PC-3 (cell line): ENCODE measurements at regions not wholly inside any gene's neighbourhood (a gene's known extent, or its start where the extent isn't known, plus 50 kb on each side); places are given as distances from the start of the nearest gene placed in this dataset.

ENCODE experiments used
- ATAC-seq: fragments of 200-7000 bp; cut with Tn5 transposase; 2 replicates; pipeline ENCODE4 v1.9.1; 2020; ENCODE audit warnings: mild to moderate bottlenecking, moderate library complexity
- BruUV-seq: library from RNA; stranded (reverse); fragments of 400-500 nt; replicated peaks from 2 replicates; lab custom pipeline; 2021; lab: Mats Ljungman, UMichigan
- CTCF ChIA-PET: fragments of 300-600 bp; sonication (Branson Sonifier 250); formaldehyde crosslinking; loops from one replicate; lab custom pipeline; 2022; ENCODE audit warnings: antibody characterized with exemption; lab: Charles Lee
- POLR2A ChIA-PET: fragments of 300-600 bp; sonication (Branson Sonifier 250); formaldehyde crosslinking; loops from one replicate; lab custom pipeline; 2022; ENCODE audit warnings: antibody characterized with exemption; ENCODE audit not compliant: unreplicated experiment; lab: Charles Lee
- DNase-seq: peaks from one replicate; pipeline ENCODE4 v3.0.0-alpha.2; 2015
- H2AFZ ChIP-seq: fragments of 300-600 bp; sonication (generic); 2 replicates; pipeline ENCODE4 v1.6.0; 2016; ENCODE audit warnings: antibody characterized with exemption, low read length
- H3F3A ChIP-seq: fragments of 300-600 bp; sonication (generic); one replicate; pipeline ENCODE4 v1.6.0; 2017; ENCODE audit warnings: antibody characterized with exemption, low read length, control low read depth, mild to moderate bottlenecking; ENCODE audit not compliant: unreplicated experiment
- H3K27ac ChIP-seq: fragments of 300-600 bp; sonication (generic); 2 replicates; pipeline ENCODE4 v1.5.1; 2016; ENCODE audit warnings: mild to moderate bottlenecking, low read length
- H3K27me3 ChIP-seq: fragments of 300-600 bp; sonication (generic); 2 replicates; pipeline ENCODE4 v1.6.1; 2016; ENCODE audit warnings: low read length, mixed read lengths
- H3K36me3 ChIP-seq: fragments of 300-600 bp; sonication (generic); 2 replicates; pipeline ENCODE4 v1.6.1; 2016; ENCODE audit warnings: low read depth, mixed run types, low read length, mixed read lengths
- H3K4me1 ChIP-seq: fragments of 300-600 bp; sonication (generic); 2 replicates; pipeline ENCODE4 v1.5.1; 2016; ENCODE audit warnings: low read length; ENCODE audit not compliant: insufficient read depth
- H3K4me2 ChIP-seq: fragments of 300-600 bp; sonication (generic); 2 replicates; pipeline ENCODE4 v1.6.0; 2016; ENCODE audit warnings: low read length
- H3K4me3 ChIP-seq: fragments of 300-600 bp; sonication (generic); 2 replicates; pipeline ENCODE4 v1.5.1; 2016; ENCODE audit warnings: mild to moderate bottlenecking, low read length, mixed read lengths
- H3K79me2 ChIP-seq: fragments of 300-600 bp; sonication (generic); 2 replicates; pipeline ENCODE4 v1.6.1; 2017; ENCODE audit warnings: low read length, mixed read lengths
- H3K9ac ChIP-seq: fragments of 300-600 bp; sonication (generic); 2 replicates; pipeline ENCODE4 v1.6.0; 2016; ENCODE audit warnings: mild to moderate bottlenecking, low read length
- H3K9me2 ChIP-seq: fragments of 300-600 bp; sonication (generic); replicated peaks from 2 replicates; pipeline ENCODE4 v1.6.1; 2016; ENCODE audit warnings: mixed run types, low read length, mixed read lengths
- H3K9me3 ChIP-seq: fragments of 300-600 bp; sonication (generic); 2 replicates; pipeline ENCODE4 v1.6.1; 2016; ENCODE audit warnings: low read length, mixed read lengths
- H4K20me1 ChIP-seq: fragments of 300-600 bp; sonication (generic); 2 replicates; pipeline ENCODE4 v1.6.1; 2016; ENCODE audit warnings: low read length, mixed read lengths
- CTCF ChIP-seq: fragments of 300-600 bp; sonication (generic); conservative IDR thresholded peaks from 2 replicates; pipeline ENCODE4 v1.5.1; 2017; ENCODE audit warnings: antibody characterized with exemption, low read depth, mild to moderate bottlenecking, low read length
- EZH2 ChIP-seq: fragments of 300-600 bp; sonication (generic); IDR thresholded peaks from one replicate; pipeline ENCODE4 v1.6.1; 2017; ENCODE audit warnings: antibody characterized with exemption, mild to moderate bottlenecking, low read length; ENCODE audit not compliant: unreplicated experiment
- EZH2phosphoT487 ChIP-seq: fragments of 300-600 bp; sonication (generic); IDR thresholded peaks from 2 replicates; pipeline ENCODE4 v1.6.1; 2018; ENCODE audit warnings: mild to moderate bottlenecking, antibody characterized with exemption, low read length, borderline replicate concordance
- intact Hi-C: fragments of 100-400 bp; cut with micrococcal nuclease; formaldehyde crosslinking; loops from 2 replicates; pipeline ENCODE4 v1.9.0; 2023

DNA sequence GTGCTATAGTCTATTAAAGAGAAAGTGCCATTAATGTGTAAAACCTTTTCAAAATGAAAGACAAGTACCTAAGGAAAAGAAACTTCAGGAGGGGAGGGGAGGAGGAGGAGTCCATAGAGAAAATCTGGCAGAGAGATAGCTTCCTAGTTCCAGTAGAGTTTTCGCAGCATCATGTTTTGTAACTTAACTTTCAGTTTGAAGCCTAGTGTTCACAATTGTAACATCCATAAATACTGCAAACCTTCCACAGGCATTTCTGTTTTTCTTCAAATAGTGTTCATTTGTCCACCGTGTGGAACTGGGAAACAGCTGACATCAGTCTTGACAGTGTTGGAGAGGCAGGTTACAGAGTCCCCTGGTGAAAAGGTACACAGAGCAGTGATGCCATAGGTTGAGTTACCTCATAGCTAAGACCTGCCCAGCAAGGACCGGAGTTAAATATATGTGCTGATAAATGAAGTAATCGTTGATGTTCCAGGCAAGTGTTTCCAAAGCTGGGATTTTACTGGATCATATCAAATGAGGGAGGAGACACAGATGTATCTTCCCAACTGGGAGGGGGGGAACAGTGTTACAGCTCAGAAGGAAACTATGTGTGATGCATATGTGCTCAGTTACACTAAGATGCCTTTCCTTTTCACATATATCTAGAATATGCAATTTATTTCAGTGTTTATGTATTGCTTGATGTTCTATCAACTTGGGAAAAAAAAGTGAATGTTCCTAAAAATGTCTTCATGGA is 369.5 kb upstream of the FAM241A start:
- ChIA-PET POLR2A (no interaction called here), CTCF (no interaction called here)
- Histone ChIP-seq H2AFZ (no peak overlapping the region), H3K9me2 (no peaks in the 10 kb centered on the region), H3K36me3 (no peaks in the 10 kb centered on the region), H3K4me2 (no peak overlapping the region), H3K79me2 (no peaks in the 10 kb centered on the region), H3K27ac (no peak overlapping the region), H3K4me1 (no peaks in the 10 kb centered on the region), H3K9me3 (no peaks in the 10 kb centered on the region), H3K27me3 (peaks cover 15% of the 10 kb centered on the region), H4K20me1 (no peaks in the 10 kb centered on the region), H3K9ac (no peak overlapping the region), H3K4me3 (no peak overlapping the region), H3F3A (no peaks in the 10 kb centered on the region)
- no peak for DNase-seq
- intact Hi-C loops: no loop called here
- TF ChIP-seq EZH2 (no peak), EZH2phosphoT487 (no peak), CTCF (no peak)
- ATAC-seq: no peak
- BruUV-seq: no TSS peak

- Histone ChIP-seq H2AFZ (no peak overlapping the region), H3K9ac (no peak overlapping the region), H3K27ac (no peak overlapping the region), H3K4me2 (no peak overlapping the region), H3K9me3 (no peaks in the 10 kb centered on the region), H3K27me3 (peaks cover 15% of the 10 kb centered on the region), H3K4me3 (no peak overlapping the region), H4K20me1 (no peaks in the 10 kb centered on the region), H3K36me3 (no peaks in the 10 kb centered on the region), H3F3A (no peaks in the 10 kb centered on the region), H3K4me1 (peaks cover 6% of the 10 kb centered on the region), H3K9me2 (no peaks in the 10 kb centered on the region), H3K79me2 (no peaks in the 10 kb centered on the region)
- ChIA-PET POLR2A (no interaction called here), CTCF (no interaction called here)
- DNase-seq (no peak), ATAC-seq (no peak)
- intact Hi-C loops: no loop called here
- BruUV-seq: no TSS peak
- TF ChIP-seq EZH2: no peak
- TF ChIP-seq EZH2phosphoT487: no peak
These were observed 368.7 kb upstream of the FAM241A start for GRCh38 chr4:111776561-111776960.

GRCh38 chr4:111778543-111778942 is 366.7 kb upstream of the FAM241A start:
- ChIA-PET POLR2A (no interaction called here), CTCF (no interaction called here)
- peaks cover 9% of the 10 kb centered on the region for H3K4me1 ChIP-seq
- H3K79me2 ChIP-seq: no peaks in the 10 kb centered on the region
- no peaks in the 10 kb centered on the region for H3K9me2 ChIP-seq
- no peaks in the 10 kb centered on the region for H3F3A ChIP-seq
- H3K27me3 ChIP-seq: peaks cover 7% of the 10 kb centered on the region; the same call in 1 of the 2 replicates
- H3K9me3 ChIP-seq: no peaks in the 10 kb centered on the region
- H4K20me1 ChIP-seq: no peaks in the 10 kb centered on the region
- no peak overlapping the region for H3K9ac ChIP-seq
- no peak overlapping the region for H3K4me3 ChIP-seq
- no peak for ATAC-seq
- no peaks in the 10 kb centered on the region for H3K36me3 ChIP-seq
- H3K4me2 ChIP-seq: no peak overlapping the region
- BruUV-seq: no TSS peak
- H2AFZ ChIP-seq: no peak overlapping the region
- intact Hi-C loops: no loop called here
- DNase-seq: no peak
- no peak overlapping the region for H3K27ac ChIP-seq
- no peak for TF ChIP-seq EZH2
- no peak for TF ChIP-seq EZH2phosphoT487
- TF ChIP-seq CTCF: no peak; the same call in 1 of the 2 replicates
